ENCODE measurements at regions not wholly inside any gene's neighbourhood (a gene's known extent, or its start where the extent isn't known, plus 50 kb on each side); places are given as distances from the start of the nearest gene placed in this dataset.

DNA sequence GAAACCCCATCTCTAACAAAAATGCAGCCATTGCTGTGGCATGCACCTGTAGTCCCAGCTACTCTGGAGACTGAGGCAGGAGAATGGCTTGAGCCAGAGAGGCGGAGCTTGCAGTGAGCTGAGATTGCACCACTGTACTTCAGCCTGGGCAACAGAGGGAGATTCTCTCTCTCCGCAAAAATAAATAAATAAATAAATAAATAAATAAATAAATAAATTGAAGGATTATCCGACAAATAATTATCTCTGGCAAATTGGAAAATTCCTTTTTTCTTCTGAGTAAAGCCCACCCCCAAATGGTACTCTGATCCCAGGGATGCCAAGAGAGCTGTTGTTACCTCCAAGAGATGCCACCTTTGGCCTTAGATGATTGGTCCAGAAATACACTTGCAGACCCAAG is 137.9 kb downstream of the SUDS3 start:
- H3K4me3 ChIP-seq (ENCODE audit: low read depth in 1 of 3, low read length in 3 of 3): no peak overlapping the region
- TF ChIP-seq HNF4G (IDR thresholded peaks at IDR 0.05) (no peak), SP1 (IDR thresholded peaks at IDR 0.05) (no peak), TAF1 (conservative IDR thresholded peaks at IDR 0.05) (no peak), EGR1 (IDR thresholded peaks at IDR 0.05; ENCODE audit: low read depth in 2 of 2) (no peak), RAD21 (IDR thresholded peaks at IDR 0.05) (no peak), RXRA (IDR thresholded peaks at IDR 0.05) (no peak), FOXA1 (IDR thresholded peaks at IDR 0.05) (no peak), GABPA (IDR thresholded peaks at IDR 0.05 in 1 of 2, conservative IDR thresholded peaks at IDR 0.05 in 1 of 2) (no peak), FOXA2 (IDR thresholded peaks at IDR 0.05) (no peak), NR2F2 (IDR thresholded peaks at IDR 0.05) (no peak)
- TF ChIP-seq, protein P1, sequence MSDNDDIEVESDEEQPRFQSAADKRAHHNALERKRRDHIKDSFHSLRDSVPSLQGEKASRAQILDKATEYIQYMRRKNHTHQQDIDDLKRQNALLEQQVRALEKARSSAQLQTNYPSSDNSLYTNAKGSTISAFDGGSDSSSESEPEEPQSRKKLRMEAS (IDR thresholded peaks at IDR 0.05): no peak
- TF ChIP-seq, protein P2, sequence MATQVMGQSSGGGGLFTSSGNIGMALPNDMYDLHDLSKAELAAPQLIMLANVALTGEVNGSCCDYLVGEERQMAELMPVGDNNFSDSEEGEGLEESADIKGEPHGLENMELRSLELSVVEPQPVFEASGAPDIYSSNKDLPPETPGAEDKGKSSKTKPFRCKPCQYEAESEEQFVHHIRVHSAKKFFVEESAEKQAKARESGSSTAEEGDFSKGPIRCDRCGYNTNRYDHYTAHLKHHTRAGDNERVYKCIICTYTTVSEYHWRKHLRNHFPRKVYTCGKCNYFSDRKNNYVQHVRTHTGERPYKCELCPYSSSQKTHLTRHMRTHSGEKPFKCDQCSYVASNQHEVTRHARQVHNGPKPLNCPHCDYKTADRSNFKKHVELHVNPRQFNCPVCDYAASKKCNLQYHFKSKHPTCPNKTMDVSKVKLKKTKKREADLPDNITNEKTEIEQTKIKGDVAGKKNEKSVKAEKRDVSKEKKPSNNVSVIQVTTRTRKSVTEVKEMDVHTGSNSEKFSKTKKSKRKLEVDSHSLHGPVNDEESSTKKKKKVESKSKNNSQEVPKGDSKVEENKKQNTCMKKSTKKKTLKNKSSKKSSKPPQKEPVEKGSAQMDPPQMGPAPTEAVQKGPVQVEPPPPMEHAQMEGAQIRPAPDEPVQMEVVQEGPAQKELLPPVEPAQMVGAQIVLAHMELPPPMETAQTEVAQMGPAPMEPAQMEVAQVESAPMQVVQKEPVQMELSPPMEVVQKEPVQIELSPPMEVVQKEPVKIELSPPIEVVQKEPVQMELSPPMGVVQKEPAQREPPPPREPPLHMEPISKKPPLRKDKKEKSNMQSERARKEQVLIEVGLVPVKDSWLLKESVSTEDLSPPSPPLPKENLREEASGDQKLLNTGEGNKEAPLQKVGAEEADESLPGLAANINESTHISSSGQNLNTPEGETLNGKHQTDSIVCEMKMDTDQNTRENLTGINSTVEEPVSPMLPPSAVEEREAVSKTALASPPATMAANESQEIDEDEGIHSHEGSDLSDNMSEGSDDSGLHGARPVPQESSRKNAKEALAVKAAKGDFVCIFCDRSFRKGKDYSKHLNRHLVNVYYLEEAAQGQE (IDR thresholded peaks at IDR 0.05): no peak
- TF ChIP-seq, protein P3, sequence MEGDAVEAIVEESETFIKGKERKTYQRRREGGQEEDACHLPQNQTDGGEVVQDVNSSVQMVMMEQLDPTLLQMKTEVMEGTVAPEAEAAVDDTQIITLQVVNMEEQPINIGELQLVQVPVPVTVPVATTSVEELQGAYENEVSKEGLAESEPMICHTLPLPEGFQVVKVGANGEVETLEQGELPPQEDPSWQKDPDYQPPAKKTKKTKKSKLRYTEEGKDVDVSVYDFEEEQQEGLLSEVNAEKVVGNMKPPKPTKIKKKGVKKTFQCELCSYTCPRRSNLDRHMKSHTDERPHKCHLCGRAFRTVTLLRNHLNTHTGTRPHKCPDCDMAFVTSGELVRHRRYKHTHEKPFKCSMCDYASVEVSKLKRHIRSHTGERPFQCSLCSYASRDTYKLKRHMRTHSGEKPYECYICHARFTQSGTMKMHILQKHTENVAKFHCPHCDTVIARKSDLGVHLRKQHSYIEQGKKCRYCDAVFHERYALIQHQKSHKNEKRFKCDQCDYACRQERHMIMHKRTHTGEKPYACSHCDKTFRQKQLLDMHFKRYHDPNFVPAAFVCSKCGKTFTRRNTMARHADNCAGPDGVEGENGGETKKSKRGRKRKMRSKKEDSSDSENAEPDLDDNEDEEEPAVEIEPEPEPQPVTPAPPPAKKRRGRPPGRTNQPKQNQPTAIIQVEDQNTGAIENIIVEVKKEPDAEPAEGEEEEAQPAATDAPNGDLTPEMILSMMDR (IDR thresholded peaks at IDR 0.05; ENCODE audit: low read depth, low read length, missing input control): no peak
- TF ChIP-seq, protein P4, sequence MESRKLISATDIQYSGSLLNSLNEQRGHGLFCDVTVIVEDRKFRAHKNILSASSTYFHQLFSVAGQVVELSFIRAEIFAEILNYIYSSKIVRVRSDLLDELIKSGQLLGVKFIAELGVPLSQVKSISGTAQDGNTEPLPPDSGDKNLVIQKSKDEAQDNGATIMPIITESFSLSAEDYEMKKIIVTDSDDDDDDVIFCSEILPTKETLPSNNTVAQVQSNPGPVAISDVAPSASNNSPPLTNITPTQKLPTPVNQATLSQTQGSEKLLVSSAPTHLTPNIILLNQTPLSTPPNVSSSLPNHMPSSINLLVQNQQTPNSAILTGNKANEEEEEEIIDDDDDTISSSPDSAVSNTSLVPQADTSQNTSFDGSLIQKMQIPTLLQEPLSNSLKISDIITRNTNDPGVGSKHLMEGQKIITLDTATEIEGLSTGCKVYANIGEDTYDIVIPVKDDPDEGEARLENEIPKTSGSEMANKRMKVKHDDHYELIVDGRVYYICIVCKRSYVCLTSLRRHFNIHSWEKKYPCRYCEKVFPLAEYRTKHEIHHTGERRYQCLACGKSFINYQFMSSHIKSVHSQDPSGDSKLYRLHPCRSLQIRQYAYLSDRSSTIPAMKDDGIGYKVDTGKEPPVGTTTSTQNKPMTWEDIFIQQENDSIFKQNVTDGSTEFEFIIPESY (IDR thresholded peaks at IDR 0.05): no peak
- TF ChIP-seq, protein P5, sequence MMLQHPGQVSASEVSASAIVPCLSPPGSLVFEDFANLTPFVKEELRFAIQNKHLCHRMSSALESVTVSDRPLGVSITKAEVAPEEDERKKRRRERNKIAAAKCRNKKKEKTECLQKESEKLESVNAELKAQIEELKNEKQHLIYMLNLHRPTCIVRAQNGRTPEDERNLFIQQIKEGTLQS (IDR thresholded peaks at IDR 0.05): no peak
- H3K36me3 ChIP-seq (ENCODE audit: control insufficient read depth in 4 of 4, insufficient read depth in 3 of 4, low read depth in 1 of 4, low read length in 3 of 4): no peaks in the 10 kb centered on the region
- peaks cover 0 to 7% (median 0%) of the 10 kb centered on the region in 4 donors for H3K27me3 ChIP-seq (ENCODE audit: control insufficient read depth in 4 of 4, insufficient read depth in 4 of 4, low read length in 3 of 4)
- no peaks in the 10 kb centered on the region for H3K4me1 ChIP-seq (ENCODE audit: control insufficient read depth in 4 of 4, insufficient read depth in 4 of 4, low read length in 3 of 4)
- no peak overlapping the region for H3K27ac ChIP-seq (ENCODE audit: low read depth in 1 of 2, low read length in 2 of 2)
- WGBS: 87% methylated on average over 3 of the region's 3 CpGs
- H3K9ac ChIP-seq (ENCODE audit: low read depth in 1 of 2, low read length in 2 of 2): no peak overlapping the region
- DNase-seq (ENCODE audit: low spot score): no peak
- no peaks in the 10 kb centered on the region for H3K9me3 ChIP-seq (ENCODE audit: control insufficient read depth in 4 of 4, low read length in 3 of 4)
